ENCODE measurements at regions not wholly inside any gene's neighbourhood (a gene's known extent, or its start where the extent isn't known, plus 50 kb on each side); places are given as distances from the start of the nearest gene placed in this dataset.

DNA sequence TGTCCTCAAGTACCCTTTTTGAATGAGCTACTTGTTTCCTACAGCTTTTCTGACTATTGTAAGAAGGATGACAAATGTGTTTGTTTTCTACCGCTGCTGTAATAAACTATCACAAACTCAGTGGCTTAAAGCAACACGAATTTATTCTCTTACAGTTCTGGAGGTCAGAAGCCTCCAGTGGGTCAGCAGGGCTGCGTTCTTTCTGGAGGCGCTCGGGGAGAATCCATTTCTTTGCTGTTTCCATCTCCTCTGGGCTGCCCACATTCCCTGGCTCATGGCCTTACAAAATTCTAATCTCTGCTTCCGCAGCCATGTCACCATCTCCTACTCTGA, 128.5 kb downstream of the SPP2 start:
- H3K27ac ChIP-seq, result no peak overlapping the region
- TF ChIP-seq, protein P1, sequence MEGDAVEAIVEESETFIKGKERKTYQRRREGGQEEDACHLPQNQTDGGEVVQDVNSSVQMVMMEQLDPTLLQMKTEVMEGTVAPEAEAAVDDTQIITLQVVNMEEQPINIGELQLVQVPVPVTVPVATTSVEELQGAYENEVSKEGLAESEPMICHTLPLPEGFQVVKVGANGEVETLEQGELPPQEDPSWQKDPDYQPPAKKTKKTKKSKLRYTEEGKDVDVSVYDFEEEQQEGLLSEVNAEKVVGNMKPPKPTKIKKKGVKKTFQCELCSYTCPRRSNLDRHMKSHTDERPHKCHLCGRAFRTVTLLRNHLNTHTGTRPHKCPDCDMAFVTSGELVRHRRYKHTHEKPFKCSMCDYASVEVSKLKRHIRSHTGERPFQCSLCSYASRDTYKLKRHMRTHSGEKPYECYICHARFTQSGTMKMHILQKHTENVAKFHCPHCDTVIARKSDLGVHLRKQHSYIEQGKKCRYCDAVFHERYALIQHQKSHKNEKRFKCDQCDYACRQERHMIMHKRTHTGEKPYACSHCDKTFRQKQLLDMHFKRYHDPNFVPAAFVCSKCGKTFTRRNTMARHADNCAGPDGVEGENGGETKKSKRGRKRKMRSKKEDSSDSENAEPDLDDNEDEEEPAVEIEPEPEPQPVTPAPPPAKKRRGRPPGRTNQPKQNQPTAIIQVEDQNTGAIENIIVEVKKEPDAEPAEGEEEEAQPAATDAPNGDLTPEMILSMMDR (IDR thresholded peaks at IDR 0.05), result no peak
- no peak overlapping the region for H3K4me3 ChIP-seq
- WGBS, 2 donors, result 85 to 88% methylated on average over 6 of the region's 6 CpGs
- DNase-seq (no peak), ATAC-seq (no peak)
- no peaks in the 10 kb centered on the region for H3K9me3 ChIP-seq
- no peaks in the 10 kb centered on the region for H3K4me1 ChIP-seq
- intact Hi-C loops (cut with DNase I), result no loop called here
- no peaks in the 10 kb centered on the region for H3K36me3 ChIP-seq
- peaks cover 0 to 72% (median 34%) of the 10 kb centered on the region in 7 donors for H3K27me3 ChIP-seq

DNA sequence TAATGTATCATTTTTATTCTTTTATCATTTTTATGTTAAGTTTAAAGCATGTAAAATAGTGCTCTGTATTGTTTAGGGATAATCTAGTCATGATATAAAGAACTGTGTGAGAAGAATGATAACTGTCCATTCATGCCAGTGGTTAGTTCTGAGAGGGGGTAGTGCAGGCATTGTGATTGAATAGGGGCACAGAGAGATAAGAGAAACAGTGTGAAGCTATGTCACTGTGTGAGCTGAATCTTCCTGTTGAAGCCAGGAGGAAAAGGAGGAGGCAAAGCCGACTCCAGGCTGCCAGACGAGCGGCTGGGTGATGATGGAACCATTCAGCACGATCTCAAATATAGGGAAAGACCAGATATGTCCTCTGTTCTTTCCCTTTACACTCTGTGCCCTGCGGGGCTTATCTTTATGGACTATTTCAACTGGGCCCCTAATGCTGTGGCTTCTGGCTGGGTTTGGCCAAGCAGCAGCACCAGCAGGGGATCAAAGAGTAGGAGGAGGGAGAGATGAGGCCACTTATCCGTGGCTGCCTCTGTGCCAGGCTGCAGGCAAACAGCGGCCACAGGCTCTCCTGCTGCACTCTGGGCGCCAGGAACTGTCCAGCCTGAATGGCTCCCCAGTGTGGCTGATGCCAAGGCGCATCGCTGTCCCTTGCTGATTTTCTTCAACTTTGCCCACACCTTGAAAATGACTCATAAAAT, 128.0 kb downstream of the SPP2 start:
- DNase-seq (no peak), ATAC-seq (peak in 1 of 8 donors; percentile 50)
- Histone ChIP-seq H3K9me3 (no peaks in the 10 kb centered on the region), H3K36me3 (no peaks in the 10 kb centered on the region), H3K4me1 (no peaks in the 10 kb centered on the region), H3K27me3 (peaks cover 0 to 75% (median 36%) of the 10 kb centered on the region in 7 donors), H3K4me3 (no peak overlapping the region), H3K27ac (no peak overlapping the region)
- 25 to 32% methylated on average over 10 of the region's 10 CpGs for WGBS, 2 donors
- intact Hi-C loops (cut with DNase I), result no loop called here
- TF ChIP-seq, protein P1 (IDR thresholded peaks at IDR 0.05), result no peak

DNA sequence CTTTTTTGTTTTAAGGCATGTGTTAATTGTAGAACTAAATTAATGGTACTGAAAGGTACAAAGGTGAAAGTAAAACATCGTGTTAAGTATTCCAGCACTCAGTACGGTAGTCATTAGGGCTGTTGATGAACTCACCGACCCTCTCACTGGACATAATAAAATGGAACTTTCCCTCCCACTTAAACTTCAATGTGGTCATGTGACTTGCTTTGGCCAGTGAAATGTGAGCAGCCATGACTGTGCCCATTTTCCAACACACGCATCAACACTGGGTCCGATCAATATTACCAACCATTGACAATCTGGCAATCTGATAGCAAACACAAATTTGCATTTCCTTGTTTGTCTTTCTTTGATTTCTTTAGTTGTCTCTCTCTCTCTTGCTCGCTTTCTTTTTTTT, 125.1 kb downstream of the SPP2 start:
- 92 to 96% methylated on average over 6 of the region's 6 CpGs for WGBS, 2 donors
- H3K9me3 ChIP-seq, result no peaks in the 10 kb centered on the region
- TF ChIP-seq, protein P1 (IDR thresholded peaks at IDR 0.05), result no peak
- H3K27me3 ChIP-seq, result peaks cover 0 to 71% (median 28%) of the 10 kb centered on the region in 7 donors
- H3K4me3 ChIP-seq, result no peak overlapping the region
- H3K27ac ChIP-seq, result no peak overlapping the region
- peaks cover 0 to 8% (median 0%) of the 10 kb centered on the region in 9 donors for H3K4me1 ChIP-seq
- no peaks in the 10 kb centered on the region for H3K36me3 ChIP-seq
- DNase-seq, result no peak
- ATAC-seq, result no peak
- intact Hi-C loops (cut with DNase I), result no loop called here

DNA sequence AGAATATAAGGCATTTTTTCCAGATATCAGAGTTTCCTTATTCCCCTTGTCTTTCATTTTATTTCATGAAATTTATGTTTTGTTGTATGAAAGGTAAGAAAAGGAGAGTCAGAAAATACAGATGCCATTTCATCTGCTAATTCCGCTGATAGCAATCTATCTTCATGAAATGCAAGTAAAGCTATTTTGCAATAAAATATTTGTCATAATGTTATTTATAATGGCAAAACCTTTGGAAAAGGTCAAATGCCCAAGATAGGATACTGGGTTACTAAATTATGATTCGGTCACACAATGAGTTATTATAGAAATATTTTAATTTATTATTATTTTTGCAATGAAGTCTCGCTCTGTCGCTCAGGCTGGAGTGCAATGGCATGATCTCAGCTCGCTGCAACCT, 124.2 kb downstream of the SPP2 start:
- Histone ChIP-seq H3K9me3 (no peaks in the 10 kb centered on the region), H3K27ac (no peak overlapping the region), H3K27me3 (peaks cover 0 to 63% (median 24%) of the 10 kb centered on the region in 7 donors), H3K36me3 (no peaks in the 10 kb centered on the region), H3K4me3 (no peak overlapping the region), H3K4me1 (peaks cover 0 to 8% (median 0%) of the 10 kb centered on the region in 9 donors)
- 94% methylated on average over 5 of the region's 5 CpGs for WGBS, 2 donors
- TF ChIP-seq, protein P1 (IDR thresholded peaks at IDR 0.05), result no peak
- intact Hi-C loops (cut with DNase I), result no loop called here
- ATAC-seq (no peak), DNase-seq (no peak)

All from heart right ventricle (tissue), 16 donors.